OCI-LY1 (cell line): ENCODE measurements at regions not wholly inside any gene's neighbourhood (a gene's known extent, or its start where the extent isn't known, plus 50 kb on each side); places are given as distances from the start of the nearest gene placed in this dataset.

Experiments used
- H2AFZ ChIP-seq: fragments of 200-600 bp; sonication (generic), shearing (Covaris generic); 2 replicates; pipeline ENCODE4 v1.6.0; 2014; ENCODE audit warnings: antibody characterized with exemption, mild to moderate bottlenecking, low read length
- H3F3A ChIP-seq: fragments of 200-600 bp; sonication (generic), shearing (Covaris generic); 2 replicates; pipeline ENCODE4 v1.6.0; 2014; ENCODE audit warnings: mild to moderate bottlenecking, antibody characterized with exemption, low read length, moderate library complexity; ENCODE audit not compliant: insufficient read depth
- H3K27ac ChIP-seq: fragments of 200-600 bp; sonication (generic); 2 replicates; pipeline ENCODE4 v1.5.1; 2014; ENCODE audit warnings: low read length, mixed run types, mild to moderate bottlenecking, low read depth; ENCODE audit not compliant: poor library complexity, severe bottlenecking
- H3K27me3 ChIP-seq: fragments of 200-600 bp; sonication (generic); 2 replicates; pipeline ENCODE4 v1.6.0; 2014; ENCODE audit warnings: antibody characterized with exemption, mild to moderate bottlenecking, low read length, moderate library complexity; ENCODE audit not compliant: insufficient read depth
- H3K36me3 ChIP-seq: fragments of 200-600 bp; sonication (generic); 2 replicates; pipeline ENCODE4 v1.6.1; 2014; ENCODE audit warnings: mild to moderate bottlenecking, antibody characterized with exemption, low read length, moderate library complexity, mixed read lengths; ENCODE audit not compliant: insufficient read depth
- H3K4me1 ChIP-seq: fragments of 200-600 bp; sonication (generic); 2 replicates; pipeline ENCODE4 v1.5.1; 2014; ENCODE audit warnings: mild to moderate bottlenecking, low read length, moderate library complexity; ENCODE audit not compliant: insufficient read depth, severe bottlenecking
- H3K4me2 ChIP-seq: fragments of 200-600 bp; sonication (generic), shearing (Covaris generic); 2 replicates; pipeline ENCODE4 v1.6.1; 2014; ENCODE audit warnings: low read length
- H3K4me3 ChIP-seq: fragments of 200-600 bp; sonication (generic); 2 replicates; pipeline ENCODE4 v1.5.1; 2014; ENCODE audit warnings: low read length, low read depth, mild to moderate bottlenecking, mixed read lengths; ENCODE audit not compliant: poor library complexity, severe bottlenecking
- H3K79me2 ChIP-seq: fragments of 200-600 bp; shearing (Covaris generic); 2 replicates; pipeline ENCODE4 v1.6.1; 2016; ENCODE audit warnings: mixed run types, low read length, mixed read lengths; ENCODE audit not compliant: insufficient read depth
- H3K9ac ChIP-seq: fragments of 200-600 bp; sonication (generic), shearing (Covaris generic); 2 replicates; pipeline ENCODE4 v1.6.1; 2014; ENCODE audit warnings: mild to moderate bottlenecking, low read length, mixed read lengths
- H3K9me2 ChIP-seq: fragments of 200-600 bp; sonication (generic), shearing (Covaris generic); 2 replicates; pipeline ENCODE4 v1.6.1; 2014; ENCODE audit warnings: low read depth, mild to moderate bottlenecking, low read length, mixed read lengths
- H3K9me3 ChIP-seq: fragments of 200-600 bp; shearing (Covaris generic); 2 replicates; pipeline ENCODE4 v1.6.1; 2014; ENCODE audit warnings: low read length, mixed read lengths
- H4K20me1 ChIP-seq: fragments of 200-600 bp; sonication (generic), shearing (Covaris generic); 2 replicates; pipeline ENCODE4 v1.6.0; 2016; ENCODE audit warnings: mild to moderate bottlenecking, low read length; ENCODE audit not compliant: insufficient read depth
- CTCF ChIP-seq: fragments of 200-600 bp; sonication (generic), shearing (Covaris generic); IDR thresholded peaks from 2 replicates; pipeline ENCODE4 v1.5.1; 2017; ENCODE audit warnings: mild to moderate bottlenecking, antibody characterized with exemption, low read length, moderate library complexity, mixed read lengths
- EZH2 ChIP-seq: fragments of 200-600 bp; sonication (generic), shearing (Covaris generic); IDR thresholded peaks from 2 replicates; pipeline ENCODE4 v1.8.0; 2017; ENCODE audit warnings: borderline replicate concordance, mixed run types, mild to moderate bottlenecking, antibody characterized with exemption, low read length, moderate library complexity, mixed read lengths

- Histone ChIP-seq H3K79me2 (no peaks in the 10 kb centered on the region), H2AFZ (no peak overlapping the region), H4K20me1 (no peaks in the 10 kb centered on the region), H3K9me2 (no peaks in the 10 kb centered on the region), H3K9ac (no peak overlapping the region), H3K4me3 (no peak overlapping the region), H3K9me3 (no peaks in the 10 kb centered on the region), H3K27me3 (no peaks in the 10 kb centered on the region), H3K36me3 (no peaks in the 10 kb centered on the region), H3F3A (no peaks in the 10 kb centered on the region), H3K27ac (no peak overlapping the region), H3K4me2 (no peak overlapping the region), H3K4me1 (no peaks in the 10 kb centered on the region)
- TF ChIP-seq EZH2 (no peak), CTCF (no peak)
These were observed 91.5 kb upstream of the SESN3 start for GRCh38 chr11:95322539-95322938.

GRCh38 chr11:95318498-95318897 is 87.5 kb upstream of the SESN3 start:
- Histone ChIP-seq H3F3A (no peaks in the 10 kb centered on the region), H3K9me3 (no peaks in the 10 kb centered on the region), H3K4me3 (no peak overlapping the region), H3K27ac (no peak overlapping the region), H3K27me3 (no peaks in the 10 kb centered on the region), H3K79me2 (no peaks in the 10 kb centered on the region), H3K4me1 (no peaks in the 10 kb centered on the region), H3K9me2 (no peaks in the 10 kb centered on the region), H4K20me1 (no peaks in the 10 kb centered on the region), H3K4me2 (no peak overlapping the region), H3K36me3 (no peaks in the 10 kb centered on the region), H3K9ac (no peak overlapping the region), H2AFZ (no peak overlapping the region)
- TF ChIP-seq CTCF (no peak), EZH2 (no peak)

- H3F3A ChIP-seq = no peaks in the 10 kb centered on the region
- H2AFZ ChIP-seq = no peak overlapping the region
- H3K36me3 ChIP-seq = no peaks in the 10 kb centered on the region
These were observed 77.6 kb upstream of the SESN3 start for GRCh38 chr11:95308512-95309035.

More at GRCh38 chr11:95308512-95309035, 77.6 kb upstream of the SESN3 start:
- Histone ChIP-seq H3K4me1 (no peaks in the 10 kb centered on the region), H3K27me3 (no peaks in the 10 kb centered on the region), H3K9ac (no peak overlapping the region), H3K4me2 (no peak overlapping the region), H3K9me3 (no peaks in the 10 kb centered on the region), H3K27ac (no peak overlapping the region), H4K20me1 (no peaks in the 10 kb centered on the region), H3K9me2 (no peaks in the 10 kb centered on the region), H3K79me2 (no peaks in the 10 kb centered on the region), H3K4me3 (no peak overlapping the region)
- TF ChIP-seq EZH2 = no peak
- TF ChIP-seq CTCF = no peak
